HEK293 (cell line): ENCODE measurements at regions not wholly inside any gene's neighbourhood (a gene's known extent, or its start where the extent isn't known, plus 50 kb on each side); places are given as distances from the start of the nearest gene placed in this dataset.
A peak's percentile ranks its signal among the peaks of the same experiment; 100 is the strongest.

Experiments used
- CTCF ChIA-PET: fragments of 350-600 bp; formaldehyde crosslinking; extraction: SDS; loops from one replicate; lab custom pipeline; 2021; ENCODE audit warnings: antibody characterized with exemption; lab: Yijun Ruan, JAX
- POLR2A ChIA-PET: fragments of 300-600 bp; formaldehyde crosslinking; extraction: SDS; loops from one replicate; lab custom pipeline; 2020; ENCODE audit warnings: antibody characterized with exemption, inconsistent platforms; lab: Yijun Ruan, JAX
- H3K27ac ChIP-seq: fragments of 200-500 bp; sonication (Bioruptor generic); 2 replicates; pipeline ENCODE4 v1.5.1; 2014; ENCODE audit warnings: low read depth, low read length, control low read depth, inconsistent platforms; ENCODE audit errors: extremely low read depth
- H3K36me3 ChIP-seq, 2 experiments: fragments of 200-500 bp in 1 of 2; sonication (Bioruptor generic) in 1 of 2; 1 replicate in 1 of 2; 2 replicates in 1 of 2; pipeline ENCODE4 v1.5.1; 2014 to 2017; ENCODE audit warnings: inconsistent platforms in 2 of 2, low read length in 2 of 2; ENCODE audit not compliant: control insufficient read depth in 2 of 2, insufficient read depth in 1 of 2
- H3K4me1 ChIP-seq: fragments of 200-500 bp; sonication (Bioruptor generic); 2 replicates; pipeline ENCODE4 v1.5.1; 2014; ENCODE audit warnings: mild to moderate bottlenecking, low read length, inconsistent platforms; ENCODE audit not compliant: control insufficient read depth, insufficient read depth
- H3K4me3 ChIP-seq: 2 replicates; pipeline ENCODE4 v1.5.1; 2011; ENCODE audit warnings: low read depth, mild to moderate bottlenecking, control low read depth, low read length, moderate library complexity
- H3K9me3 ChIP-seq: fragments of 200-500 bp; sonication (Bioruptor generic); 2 replicates; pipeline ENCODE4 v1.5.1; 2014; ENCODE audit warnings: low read depth, low read length, inconsistent platforms; ENCODE audit not compliant: control insufficient read depth, insufficient read depth
- KLF16 ChIP-seq: fragments of 450-650 bp; formaldehyde crosslinking; IDR thresholded peaks from 2 replicates; pipeline ENCODE4 v1.5.1; 2017; ENCODE audit warnings: missing biosample characterization, missing genetic modification characterization
- MEIS1 ChIP-seq: sonication (generic); formaldehyde crosslinking; IDR thresholded peaks from 2 replicates; pipeline ENCODE4 v1.8.1; 2022; ENCODE audit warnings: missing genetic modification reagents, mild to moderate bottlenecking, borderline replicate concordance
- SALL2 ChIP-seq: fragments of 450-650 bp; formaldehyde crosslinking; IDR thresholded peaks from 2 replicates; pipeline ENCODE4 v1.5.0; 2017; ENCODE audit warnings: missing biosample characterization, mild to moderate bottlenecking, missing genetic modification characterization, borderline replicate concordance
- ZBTB48 ChIP-seq: fragments of 450-650 bp; formaldehyde crosslinking; IDR thresholded peaks from 2 replicates; pipeline ENCODE4 v1.5.1; 2016; ENCODE audit warnings: missing biosample characterization, missing genetic modification characterization
- ZBTB7A ChIP-seq: fragments of 450-650 bp; formaldehyde crosslinking; IDR thresholded peaks from 2 replicates; pipeline ENCODE4 v1.5.1; 2016; ENCODE audit warnings: low read depth, missing biosample characterization, missing genetic modification characterization
- ZFP3 ChIP-seq: fragments of 450-650 bp; formaldehyde crosslinking; IDR thresholded peaks from 2 replicates; pipeline ENCODE4 v1.5.1; 2016; ENCODE audit warnings: low read depth, missing biosample characterization, missing genetic modification characterization
- ZNF10 ChIP-seq: fragments of 450-650 bp; formaldehyde crosslinking; IDR thresholded peaks from 2 replicates; pipeline ENCODE4 v1.5.1; 2017; ENCODE audit warnings: missing biosample characterization, missing genetic modification characterization
- ZNF354C ChIP-seq: fragments of 450-650 bp; formaldehyde crosslinking; IDR thresholded peaks from 2 replicates; pipeline ENCODE4 v1.5.1; 2016; ENCODE audit warnings: missing biosample characterization, missing genetic modification characterization, low read depth, borderline replicate concordance
- ZNF423 ChIP-seq: fragments of 450-650 bp; formaldehyde crosslinking; IDR thresholded peaks from 2 replicates; pipeline ENCODE4 v1.5.1; 2016; ENCODE audit warnings: missing biosample characterization, missing genetic modification characterization
- ZNF48 ChIP-seq: fragments of 450-650 bp; formaldehyde crosslinking; IDR thresholded peaks from 2 replicates; pipeline ENCODE4 v1.5.1; 2016; ENCODE audit warnings: missing biosample characterization, missing genetic modification characterization
- ZNF501 ChIP-seq: fragments of 450-650 bp; formaldehyde crosslinking; IDR thresholded peaks from 2 replicates; pipeline ENCODE4 v1.5.1; 2016; ENCODE audit warnings: missing biosample characterization, missing genetic modification characterization
- ZNF621 ChIP-seq: fragments of 450-650 bp; formaldehyde crosslinking; IDR thresholded peaks from 2 replicates; pipeline ENCODE4 v1.5.1; 2017; ENCODE audit warnings: missing biosample characterization, missing genetic modification characterization
- ZNF629 ChIP-seq: fragments of 450-650 bp; formaldehyde crosslinking; IDR thresholded peaks from 2 replicates; pipeline ENCODE4 v1.5.1; 2017; ENCODE audit warnings: missing biosample characterization, missing genetic modification characterization
- TF ChIP-seq, protein P1 (sequence below): sonication (generic); formaldehyde crosslinking; IDR thresholded peaks from 2 replicates; pipeline ENCODE4 v1.8.1; 2022; ENCODE audit warnings: mild to moderate bottlenecking, moderate library complexity, missing genetic modification reagents
- TF ChIP-seq, protein P2 (sequence below): fragments of 450-650 bp; formaldehyde crosslinking; conservative IDR thresholded peaks from 2 replicates; pipeline ENCODE4 v1.5.1; 2016; ENCODE audit warnings: low read depth, missing biosample characterization, missing genetic modification characterization
- TF ChIP-seq, protein P3 (sequence below): fragments of 450-650 bp; formaldehyde crosslinking; IDR thresholded peaks from 2 replicates; pipeline ENCODE4 v1.5.1; 2016; ENCODE audit warnings: missing biosample characterization, missing genetic modification characterization

GRCh38 chr1:239872626-239873025, 219.1 kb upstream of the FMN2 start:
- ChIA-PET POLR2A (no interaction called here), CTCF (interaction anchor here (0.6 kb wide), 1 partner anchor 634 kb away, joined by 3 read pairs; no protein-coding TSS in a partner anchor)
- Histone ChIP-seq H3K9me3 (no peaks in the 10 kb centered on the region), H3K4me1 (no peaks in the 10 kb centered on the region), H3K36me3 (no peaks in the 10 kb centered on the region), H3K27ac (no peak overlapping the region), H3K4me3 (no peak overlapping the region)
- TF ChIP-seq KLF16 (tag by site-specific recombination) (no peak), ZBTB7A (tag by site-specific recombination) (no peak)

- H3K27ac ChIP-seq: no peak overlapping the region
- POLR2A ChIA-PET: no interaction called here
- no peaks in the 10 kb centered on the region for H3K9me3 ChIP-seq
- no peaks in the 10 kb centered on the region; the same call in 1 of the 2 replicates for H3K4me1 ChIP-seq
- H3K36me3 ChIP-seq: no peaks in the 10 kb centered on the region
- no peak overlapping the region for H3K4me3 ChIP-seq
- CTCF ChIA-PET: interaction anchor here (1.1 kb wide), 1 partner anchor 7 kb away, joined by 4 read pairs; no protein-coding TSS in a partner anchor
- no peak for TF ChIP-seq ZNF423 (tag by site-specific recombination)
- no peak for TF ChIP-seq SALL2 (tag by site-specific recombination)
- no peak for TF ChIP-seq ZNF10 (tag by site-specific recombination)
- TF ChIP-seq, all 188 proteins: peak for 0
Measured at GRCh38 chr1:239874831-239875230, 216.9 kb upstream of the FMN2 start.

DNA sequence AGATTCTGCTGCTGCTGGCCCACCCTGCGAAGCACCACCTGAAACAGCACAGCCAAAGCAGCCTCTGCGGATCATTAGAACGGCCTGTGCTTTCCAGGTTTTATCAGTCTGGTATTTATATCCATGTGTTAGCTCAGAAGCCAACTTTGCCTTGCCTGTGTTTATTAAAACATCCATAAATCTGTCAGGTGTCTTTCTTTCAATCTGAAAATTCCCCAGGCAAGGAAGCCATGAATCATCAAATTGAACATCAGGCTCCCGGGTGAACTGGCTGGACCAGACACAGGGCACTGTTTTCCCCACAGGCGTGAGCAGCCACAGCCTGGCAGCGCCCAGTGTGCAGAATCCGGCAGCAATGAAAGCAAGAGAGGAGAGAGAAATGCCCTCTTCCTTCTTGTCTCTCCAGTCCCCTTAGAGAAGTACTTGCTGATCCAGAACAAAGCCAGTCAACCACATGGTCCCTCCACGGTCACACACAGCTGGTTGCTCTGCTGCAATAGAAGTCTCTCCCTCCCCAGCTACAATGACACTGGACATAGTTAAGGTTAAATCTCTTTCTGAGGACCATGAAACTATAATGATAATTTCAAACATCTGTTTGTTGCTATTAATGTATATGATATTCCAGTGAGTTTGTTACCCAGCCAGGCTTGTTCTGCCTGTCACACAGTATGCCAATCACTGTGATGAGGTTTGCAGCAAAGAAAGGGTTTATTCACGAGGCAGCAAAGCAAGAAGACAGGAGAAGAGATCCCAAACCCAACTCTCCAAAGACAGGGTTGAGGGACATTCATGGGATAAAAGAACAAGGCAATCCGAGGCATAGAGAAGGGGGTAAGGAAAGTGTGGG, 212.1 kb upstream of the FMN2 start:
- CTCF ChIA-PET: interaction anchor here (1.0 kb wide), 1 partner anchor 12 kb away, joined by 3 read pairs; no protein-coding TSS in a partner anchor
- no peak overlapping the region for H3K27ac ChIP-seq

More for the DNA sequence above, 212.1 kb upstream of the FMN2 start:
- Histone ChIP-seq H3K9me3 (no peaks in the 10 kb centered on the region), H3K36me3 (no peaks in the 10 kb centered on the region), H3K4me3 (no peak overlapping the region), H3K4me1 (peaks cover 3% of the 10 kb centered on the region)
- POLR2A ChIA-PET: no interaction called here
- TF ChIP-seq ZNF501 (tag by site-specific recombination): no peak
- no peak for TF ChIP-seq ZNF629
- TF ChIP-seq ZBTB48: no peak
- TF ChIP-seq MEIS1 (CRISPR knock-in tag): peak; percentile 76; the same call in 1 of the 2 replicates
- TF ChIP-seq, protein P1, sequence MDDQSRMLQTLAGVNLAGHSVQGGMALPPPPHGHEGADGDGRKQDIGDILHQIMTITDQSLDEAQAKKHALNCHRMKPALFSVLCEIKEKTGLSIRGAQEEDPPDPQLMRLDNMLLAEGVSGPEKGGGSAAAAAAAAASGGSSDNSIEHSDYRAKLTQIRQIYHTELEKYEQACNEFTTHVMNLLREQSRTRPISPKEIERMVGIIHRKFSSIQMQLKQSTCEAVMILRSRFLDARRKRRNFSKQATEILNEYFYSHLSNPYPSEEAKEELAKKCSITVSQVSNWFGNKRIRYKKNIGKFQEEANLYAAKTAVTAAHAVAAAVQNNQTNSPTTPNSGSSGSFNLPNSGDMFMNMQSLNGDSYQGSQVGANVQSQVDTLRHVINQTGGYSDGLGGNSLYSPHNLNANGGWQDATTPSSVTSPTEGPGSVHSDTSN (CRISPR knock-in tag): 0 out of 2 replicates have a peak, but pooled peaks have one; percentile 23
- TF ChIP-seq, protein P2, sequence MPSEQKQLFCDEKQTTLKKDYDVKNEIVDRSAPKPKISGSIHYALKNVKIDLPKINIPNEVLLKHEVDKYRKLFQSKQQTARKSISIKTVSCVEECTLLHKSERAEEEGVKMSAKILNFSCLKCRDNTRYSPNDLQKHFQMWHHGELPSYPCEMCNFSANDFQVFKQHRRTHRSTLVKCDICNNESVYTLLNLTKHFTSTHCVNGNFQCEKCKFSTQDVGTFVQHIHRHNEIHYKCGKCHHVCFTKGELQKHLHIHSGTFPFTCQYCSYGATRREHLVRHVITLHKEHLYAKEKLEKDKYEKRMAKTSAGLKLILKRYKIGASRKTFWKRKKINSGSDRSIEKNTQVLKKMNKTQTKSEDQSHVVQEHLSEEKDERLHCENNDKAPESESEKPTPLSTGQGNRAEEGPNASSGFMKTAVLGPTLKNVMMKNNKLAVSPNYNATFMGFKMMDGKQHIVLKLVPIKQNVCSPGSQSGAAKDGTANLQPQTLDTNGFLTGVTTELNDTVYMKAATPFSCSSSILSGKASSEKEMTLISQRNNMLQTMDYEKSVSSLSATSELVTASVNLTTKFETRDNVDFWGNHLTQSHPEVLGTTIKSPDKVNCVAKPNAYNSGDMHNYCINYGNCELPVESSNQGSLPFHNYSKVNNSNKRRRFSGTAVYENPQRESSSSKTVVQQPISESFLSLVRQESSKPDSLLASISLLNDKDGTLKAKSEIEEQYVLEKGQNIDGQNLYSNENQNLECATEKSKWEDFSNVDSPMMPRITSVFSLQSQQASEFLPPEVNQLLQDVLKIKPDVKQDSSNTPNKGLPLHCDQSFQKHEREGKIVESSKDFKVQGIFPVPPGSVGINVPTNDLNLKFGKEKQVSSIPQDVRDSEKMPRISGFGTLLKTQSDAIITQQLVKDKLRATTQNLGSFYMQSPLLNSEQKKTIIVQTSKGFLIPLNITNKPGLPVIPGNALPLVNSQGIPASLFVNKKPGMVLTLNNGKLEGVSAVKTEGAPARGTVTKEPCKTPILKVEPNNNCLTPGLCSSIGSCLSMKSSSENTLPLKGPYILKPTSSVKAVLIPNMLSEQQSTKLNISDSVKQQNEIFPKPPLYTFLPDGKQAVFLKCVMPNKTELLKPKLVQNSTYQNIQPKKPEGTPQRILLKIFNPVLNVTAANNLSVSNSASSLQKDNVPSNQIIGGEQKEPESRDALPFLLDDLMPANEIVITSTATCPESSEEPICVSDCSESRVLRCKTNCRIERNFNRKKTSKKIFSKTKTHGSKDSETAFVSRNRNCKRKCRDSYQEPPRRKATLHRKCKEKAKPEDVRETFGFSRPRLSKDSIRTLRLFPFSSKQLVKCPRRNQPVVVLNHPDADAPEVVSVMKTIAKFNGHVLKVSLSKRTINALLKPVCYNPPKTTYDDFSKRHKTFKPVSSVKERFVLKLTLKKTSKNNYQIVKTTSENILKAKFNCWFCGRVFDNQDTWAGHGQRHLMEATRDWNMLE: no peak
- TF ChIP-seq ZNF354C (tag by site-specific recombination): no peak
- no peak for TF ChIP-seq ZNF48
- TF ChIP-seq ZNF621 (tag by site-specific recombination): no peak
- TF ChIP-seq ZFP3 (tag by site-specific recombination): no peak
- no peak for TF ChIP-seq ZBTB7A (tag by site-specific recombination)
- TF ChIP-seq, protein P3, sequence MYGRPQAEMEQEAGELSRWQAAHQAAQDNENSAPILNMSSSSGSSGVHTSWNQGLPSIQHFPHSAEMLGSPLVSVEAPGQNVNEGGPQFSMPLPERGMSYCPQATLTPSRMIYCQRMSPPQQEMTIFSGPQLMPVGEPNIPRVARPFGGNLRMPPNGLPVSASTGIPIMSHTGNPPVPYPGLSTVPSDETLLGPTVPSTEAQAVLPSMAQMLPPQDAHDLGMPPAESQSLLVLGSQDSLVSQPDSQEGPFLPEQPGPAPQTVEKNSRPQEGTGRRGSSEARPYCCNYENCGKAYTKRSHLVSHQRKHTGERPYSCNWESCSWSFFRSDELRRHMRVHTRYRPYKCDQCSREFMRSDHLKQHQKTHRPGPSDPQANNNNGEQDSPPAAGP (tag by site-specific recombination): no peak
